Esophagus muscularis mucosa (tissue), 4 donors: ENCODE measurements at regions not wholly inside any gene's neighbourhood (a gene's known extent, or its start where the extent isn't known, plus 50 kb on each side); places are given as distances from the start of the nearest gene placed in this dataset.
"Not testable (repeated sequence)": the region's sequence is repeated elsewhere in the genome, so short reads cannot be mapped to it uniquely, and the experiment has no call there.

Experiments used
- DNase-seq: peaks from one replicate; pipeline ENCODE4 v3.0.0-alpha.2; 2017; ENCODE audit errors: extremely low spot score
- H3K27ac ChIP-seq, 4 donors: fragments of 200-600 bp; sonication (generic); replicated peaks in 1 of 4; 1 replicate in 3 of 4; 2 replicates in 1 of 4; pipeline ENCODE4 v1.5.1; 2016 to 2019; ENCODE audit warnings: mild to moderate bottlenecking in 1 of 4
- H3K27me3 ChIP-seq, 4 donors: fragments of 200-600 bp; sonication (generic); one replicate each; pipeline versions ENCODE4 v1.5.1 to v1.6.0; 2016 to 2019
- H3K36me3 ChIP-seq, 4 donors: fragments of 200-600 bp; sonication (generic); one replicate each; pipeline ENCODE4 v1.5.1; 2016 to 2019
- H3K4me1 ChIP-seq, 4 donors: fragments of 200-600 bp; sonication (generic); one replicate each; pipeline ENCODE4 v1.5.1; 2016 to 2019
- H3K4me3 ChIP-seq, 4 donors: fragments of 200-600 bp; sonication (generic); 1 replicate in 2 of 4; 2 replicates in 2 of 4; pipeline ENCODE4 v1.5.1; 2016 to 2019; ENCODE audit warnings: mild to moderate bottlenecking in 4 of 4, moderate library complexity in 1 of 4
- H3K9me3 ChIP-seq, 4 donors: fragments of 200-600 bp; sonication (generic); 1 replicate in 3 of 4; 2 replicates in 1 of 4; pipeline ENCODE4 v1.5.1; 2016 to 2019
- EP300 ChIP-seq: sonication (generic); formaldehyde crosslinking; IDR thresholded peaks from one replicate; pipeline ENCODE4 v1.6.1; 2017; ENCODE audit warnings: antibody characterized with exemption
- POLR2A ChIP-seq: fragments of 450-650 bp; IDR thresholded peaks from one replicate; pipeline ENCODE4 v1.6.1; 2017; ENCODE audit warnings: antibody characterized with exemption, moderate library complexity, mild to moderate bottlenecking, low read depth
- POLR2AphosphoS5 ChIP-seq, 2 donors: sonication (generic); formaldehyde crosslinking; IDR thresholded peaks; one replicate each; pipeline ENCODE4 v1.6.1; 2017; ENCODE audit warnings: antibody characterized with exemption in 2 of 2
- WGBS: methylation state at CpG from one replicate; pipeline ENCODE4 v1.1.5; 2018; 5-methylcytosine and 5-hydroxymethylcytosine counted together
- intact Hi-C: fragments of 100-400 bp; cut with DNase I; formaldehyde crosslinking; loops from one replicate; pipeline ENCODE4 v1.15.1; 2023
- TF ChIP-seq, protein P1 (sequence below), 3 experiments: fragments of 200-600 bp in 2 of 3; fragments of 450-650 bp in 1 of 3; sonication (generic) in 2 of 3; IDR thresholded peaks; one replicate each; pipeline ENCODE4 v1.5.1; 2017 to 2019; ENCODE audit warnings: antibody characterized with exemption in 3 of 3, mild to moderate bottlenecking in 2 of 3, moderate library complexity in 1 of 3

DNA sequence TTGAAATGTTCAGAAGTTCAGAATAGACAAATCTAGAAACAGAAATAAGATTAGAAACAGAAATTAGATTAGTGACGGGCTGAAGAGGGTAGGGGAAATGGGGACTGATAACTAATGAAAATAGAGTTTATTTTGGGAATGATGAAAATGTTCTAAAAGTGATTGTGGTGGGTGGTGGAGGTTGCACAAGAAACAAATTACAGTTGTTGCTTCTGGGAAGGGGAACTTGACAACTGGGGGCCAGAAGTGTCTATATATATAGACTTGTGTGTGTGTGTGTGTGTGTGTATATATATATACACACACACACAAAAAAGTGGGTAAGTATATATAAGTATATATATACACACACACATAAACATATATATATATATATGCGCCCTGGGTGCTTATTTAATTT is 86.5 kb upstream of the RREB1 start:
- Histone ChIP-seq H3K27me3 (no peaks in the 10 kb centered on the region), H3K4me1 (no peaks in the 10 kb centered on the region), H3K36me3 (no peaks in the 10 kb centered on the region), H3K4me3 (no peak overlapping the region), H3K9me3 (no peaks in the 10 kb centered on the region), H3K27ac (no peak overlapping the region)
- TF ChIP-seq EP300 (no peak), POLR2A (no peak), POLR2AphosphoS5 (IDR thresholded peaks at IDR 0.05) (no peak)
- TF ChIP-seq, protein P1, sequence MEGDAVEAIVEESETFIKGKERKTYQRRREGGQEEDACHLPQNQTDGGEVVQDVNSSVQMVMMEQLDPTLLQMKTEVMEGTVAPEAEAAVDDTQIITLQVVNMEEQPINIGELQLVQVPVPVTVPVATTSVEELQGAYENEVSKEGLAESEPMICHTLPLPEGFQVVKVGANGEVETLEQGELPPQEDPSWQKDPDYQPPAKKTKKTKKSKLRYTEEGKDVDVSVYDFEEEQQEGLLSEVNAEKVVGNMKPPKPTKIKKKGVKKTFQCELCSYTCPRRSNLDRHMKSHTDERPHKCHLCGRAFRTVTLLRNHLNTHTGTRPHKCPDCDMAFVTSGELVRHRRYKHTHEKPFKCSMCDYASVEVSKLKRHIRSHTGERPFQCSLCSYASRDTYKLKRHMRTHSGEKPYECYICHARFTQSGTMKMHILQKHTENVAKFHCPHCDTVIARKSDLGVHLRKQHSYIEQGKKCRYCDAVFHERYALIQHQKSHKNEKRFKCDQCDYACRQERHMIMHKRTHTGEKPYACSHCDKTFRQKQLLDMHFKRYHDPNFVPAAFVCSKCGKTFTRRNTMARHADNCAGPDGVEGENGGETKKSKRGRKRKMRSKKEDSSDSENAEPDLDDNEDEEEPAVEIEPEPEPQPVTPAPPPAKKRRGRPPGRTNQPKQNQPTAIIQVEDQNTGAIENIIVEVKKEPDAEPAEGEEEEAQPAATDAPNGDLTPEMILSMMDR (IDR thresholded peaks at IDR 0.05): no peak
- no peak for DNase-seq
- intact Hi-C loops: no loop called here
- 72% methylated on average over 2 of the region's 2 CpGs for WGBS

DNA sequence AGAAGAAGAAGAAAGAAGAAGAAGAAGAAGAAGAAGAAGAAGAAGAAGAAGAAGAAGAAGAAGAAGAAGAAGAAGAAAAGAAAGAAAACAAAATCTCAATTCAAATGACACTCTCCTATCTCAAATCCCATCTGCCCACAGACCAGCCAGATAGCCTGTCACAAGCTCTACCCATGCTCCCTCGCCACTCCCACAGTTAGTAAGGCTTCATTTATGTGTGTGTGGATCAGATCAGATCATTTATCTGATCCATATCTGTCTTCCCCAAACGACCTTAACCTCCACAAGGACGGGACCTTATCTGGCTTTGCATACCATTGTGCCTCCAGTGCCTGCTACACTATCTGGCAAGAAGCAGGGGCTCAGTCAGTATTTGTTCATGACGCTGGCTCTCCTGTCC is 81.9 kb upstream of the RREB1 start:
- intact Hi-C loops: no loop called here
- no peaks in the 10 kb centered on the region for H3K9me3 ChIP-seq
- no peak for DNase-seq
- H3K36me3 ChIP-seq: no peaks in the 10 kb centered on the region
- no peak overlapping the region for H3K4me3 ChIP-seq
- TF ChIP-seq POLR2A (no peak), POLR2AphosphoS5 (IDR thresholded peaks at IDR 0.05) (no peak), EP300 (no peak)
- TF ChIP-seq, protein P1 (IDR thresholded peaks at IDR 0.05): no peak
- no peak overlapping the region for H3K27ac ChIP-seq
- WGBS: 81% methylated on average over 4 of the region's 4 CpGs
- H3K27me3 ChIP-seq: no peaks in the 10 kb centered on the region
- no peaks in the 10 kb centered on the region for H3K4me1 ChIP-seq

GRCh38 chr6:7028963-7029362 is 78.8 kb upstream of the RREB1 start:
- H3K36me3 ChIP-seq, H3K4me1 ChIP-seq, intact Hi-C loops, H3K4me3 ChIP-seq, DNase-seq, H3K27ac ChIP-seq, H3K9me3 ChIP-seq, H3K27me3 ChIP-seq: not testable (repeated sequence)

DNA sequence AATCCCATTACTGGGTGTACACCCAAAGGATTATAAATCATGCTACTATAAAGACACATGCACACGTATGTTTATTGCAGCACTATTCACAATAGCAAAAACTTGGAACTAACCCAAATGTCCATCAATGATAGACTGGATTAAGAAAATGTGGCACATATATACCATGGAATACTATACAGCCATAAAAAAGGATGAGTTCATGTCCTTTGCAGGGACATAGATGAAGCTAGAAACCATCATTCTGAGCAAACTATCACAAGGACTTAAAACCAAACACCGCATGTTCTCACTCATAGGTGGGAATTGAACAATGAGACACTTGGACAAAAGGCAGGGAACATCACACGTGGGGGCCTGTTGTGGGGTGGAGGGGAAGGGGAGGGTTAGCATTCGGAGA is 76.8 kb upstream of the RREB1 start:
- H3K4me3 ChIP-seq, H3K27me3 ChIP-seq, H3K36me3 ChIP-seq, DNase-seq, H3K9me3 ChIP-seq, H3K4me1 ChIP-seq, intact Hi-C loops, H3K27ac ChIP-seq: not testable (repeated sequence)
- WGBS: 87% methylated on average over 4 of the region's 4 CpGs

GRCh38 chr6:7033202-7033601 is 74.6 kb upstream of the RREB1 start:
- Histone ChIP-seq H3K4me1 (no peaks in the 10 kb centered on the region), H3K4me3 (no peak overlapping the region), H3K27me3 (peaks cover 0 to 9% (median 0%) of the 10 kb centered on the region in 4 donors), H3K36me3 (no peaks in the 10 kb centered on the region), H3K27ac (no peak overlapping the region), H3K9me3 (no peaks in the 10 kb centered on the region)
- intact Hi-C loops: no loop called here
- TF ChIP-seq POLR2A: no peak
- no peak for TF ChIP-seq POLR2AphosphoS5 (IDR thresholded peaks at IDR 0.05)
- TF ChIP-seq, protein P1 (IDR thresholded peaks at IDR 0.05): no peak
- TF ChIP-seq EP300: no peak
- WGBS: 67% methylated on average over 5 of the region's 5 CpGs
- DNase-seq: no peak

GRCh38 chr6:7034055-7034454 is 73.7 kb upstream of the RREB1 start:
- intact Hi-C loops: no loop called here
- TF ChIP-seq POLR2A (no peak), POLR2AphosphoS5 (IDR thresholded peaks at IDR 0.05) (no peak), EP300 (no peak)
- TF ChIP-seq, protein P1 (IDR thresholded peaks at IDR 0.05): no peak
- 89% methylated on average over 1 of the region's 1 CpG for WGBS
- H3K4me1 ChIP-seq: no peaks in the 10 kb centered on the region
- no peaks in the 10 kb centered on the region for H3K9me3 ChIP-seq
- no peak overlapping the region for H3K4me3 ChIP-seq
- H3K27me3 ChIP-seq: peaks cover 0 to 9% (median 0%) of the 10 kb centered on the region in 4 donors
- DNase-seq: no peak
- H3K36me3 ChIP-seq: no peaks in the 10 kb centered on the region
- H3K27ac ChIP-seq: no peak overlapping the region
